OCI-LY7 (cell line): ENCODE measurements at regions not wholly inside any gene's neighbourhood (a gene's known extent, or its start where the extent isn't known, plus 50 kb on each side); places are given as distances from the start of the nearest gene placed in this dataset.

Experiments used
- BruUV-seq: library from RNA; stranded (reverse); fragments of 400-500 nt; replicated peaks from 2 replicates; lab custom pipeline; 2021; lab: Mats Ljungman, UMichigan
- CTCF ChIA-PET: fragments of 300-600 bp; sonication (Branson Sonifier 250); formaldehyde crosslinking; loops from one replicate; lab custom pipeline; 2022; ENCODE audit warnings: antibody characterized with exemption; ENCODE audit not compliant: unreplicated experiment; lab: Charles Lee
- POLR2A ChIA-PET: fragments of 300-600 bp; sonication (Branson Sonifier 250); formaldehyde crosslinking; loops from one replicate; lab custom pipeline; 2022; ENCODE audit warnings: antibody characterized with exemption; lab: Charles Lee
- DNase-seq: peaks from one replicate; pipeline ENCODE4 v3.0.0-alpha.2; 2015; ENCODE audit warnings: low spot score
- H2AFZ ChIP-seq: fragments of 200-600 bp; sonication (generic), shearing (Covaris generic); 2 replicates; pipeline ENCODE4 v1.6.1; 2014; ENCODE audit warnings: mild to moderate bottlenecking, antibody characterized with exemption, low read length, moderate library complexity
- H3K27ac ChIP-seq: fragments of 200-600 bp; sonication (generic); 2 replicates; pipeline ENCODE4 v1.5.1; 2014; ENCODE audit warnings: mixed run types, low read depth, mild to moderate bottlenecking, moderate library complexity, low read length, inconsistent platforms; ENCODE audit not compliant: poor library complexity, severe bottlenecking
- H3K36me3 ChIP-seq: fragments of 200-600 bp; sonication (generic); 2 replicates; pipeline ENCODE4 v1.6.1; 2014; ENCODE audit warnings: mild to moderate bottlenecking, antibody characterized with exemption, low read length, moderate library complexity, mixed read lengths; ENCODE audit not compliant: insufficient read depth
- H3K4me1 ChIP-seq: fragments of 200-600 bp; sonication (generic); 2 replicates; pipeline ENCODE4 v1.5.1; 2014; ENCODE audit warnings: mild to moderate bottlenecking, low read length; ENCODE audit not compliant: insufficient read depth, poor library complexity, severe bottlenecking
- H3K4me2 ChIP-seq: fragments of 200-600 bp; sonication (generic); 2 replicates; pipeline ENCODE4 v1.6.1; 2014; ENCODE audit warnings: mild to moderate bottlenecking, low read length
- H3K4me3 ChIP-seq: fragments of 200-600 bp; sonication (generic); 2 replicates; pipeline ENCODE4 v1.5.1; 2014; ENCODE audit warnings: mild to moderate bottlenecking, low read depth, low read length; ENCODE audit not compliant: poor library complexity, severe bottlenecking
- H3K79me2 ChIP-seq: fragments of 200-600 bp; sonication (generic); 2 replicates; pipeline ENCODE4 v1.6.1; 2016; ENCODE audit warnings: low read depth, mild to moderate bottlenecking, low read length, moderate library complexity, mixed read lengths; ENCODE audit not compliant: insufficient read depth
- H3K9me2 ChIP-seq: fragments of 200-600 bp; sonication (generic); 2 replicates; pipeline ENCODE4 v1.6.1; 2016; ENCODE audit warnings: mild to moderate bottlenecking, low read length, mixed read lengths; ENCODE audit not compliant: insufficient read depth
- H3K9me3 ChIP-seq: fragments of 200-600 bp; sonication (generic); 2 replicates; pipeline ENCODE4 v1.6.1; 2014; ENCODE audit warnings: mild to moderate bottlenecking, mixed run types, low read length, mixed read lengths
- H4K20me1 ChIP-seq: fragments of 200-600 bp; sonication (generic); 2 replicates; pipeline ENCODE4 v1.6.1; 2014; ENCODE audit warnings: mild to moderate bottlenecking, antibody characterized with exemption, low read length, moderate library complexity, mixed read lengths; ENCODE audit not compliant: insufficient read depth
- CTCF ChIP-seq: fragments of 200-600 bp; sonication (generic); conservative IDR thresholded peaks from 2 replicates; pipeline ENCODE4 v1.5.1; 2014; ENCODE audit warnings: mild to moderate bottlenecking, antibody characterized with exemption, low read length, moderate library complexity, mixed read lengths
- EZH2phosphoT487 ChIP-seq: fragments of 200-600 bp; sonication (generic); IDR thresholded peaks from 2 replicates; pipeline ENCODE4 v1.6.1; 2018; ENCODE audit warnings: low read depth, borderline replicate concordance, mild to moderate bottlenecking, mixed run types, antibody characterized with exemption, low read length, moderate library complexity, mixed read lengths
- intact Hi-C: fragments of 100-400 bp; cut with micrococcal nuclease; formaldehyde crosslinking; loops from one replicate; pipeline ENCODE4 v1.10.0; 2022; ENCODE audit not compliant: unreplicated experiment

GRCh38 chr11:95308512-95309035 lies 77.6 kb upstream of the SESN3 start:
- Histone ChIP-seq H3K4me1 (no peaks in the 10 kb centered on the region), H3K9me2 (no peaks in the 10 kb centered on the region), H4K20me1 (no peaks in the 10 kb centered on the region), H2AFZ (0 out of 2 replicates have a peak overlapping the region, but pooled peaks have one; percentile 10), H3K27ac (no peak overlapping the region), H3K9me3 (no peaks in the 10 kb centered on the region), H3K4me3 (no peak overlapping the region), H3K79me2 (no peaks in the 10 kb centered on the region), H3K36me3 (no peaks in the 10 kb centered on the region), H3K4me2 (no peak overlapping the region)
- intact Hi-C loops: no loop called here
- no TSS peak for BruUV-seq
- CTCF ChIA-PET: no interaction called here
- POLR2A ChIA-PET: no interaction called here
- no peak for DNase-seq
- no peak for TF ChIP-seq EZH2phosphoT487
- no peak for TF ChIP-seq CTCF

GRCh38 chr11:95307286-95307685 lies 76.3 kb upstream of the SESN3 start:
- BruUV-seq: no TSS peak
- DNase-seq: no peak
- Histone ChIP-seq H3K9me3 (no peaks in the 10 kb centered on the region), H3K9me2 (no peaks in the 10 kb centered on the region), H3K36me3 (no peaks in the 10 kb centered on the region), H3K4me1 (no peaks in the 10 kb centered on the region), H3K4me3 (no peak overlapping the region), H3K79me2 (no peaks in the 10 kb centered on the region), H4K20me1 (no peaks in the 10 kb centered on the region), H3K4me2 (no peak overlapping the region), H3K27ac (no peak overlapping the region), H2AFZ (no peak overlapping the region)
- ChIA-PET POLR2A (interaction anchor here (0.7 to 1.1 kb wide), 2 partner anchors 23 to 52 kb away, joined by 3 to 5 read pairs; no protein-coding TSS in a partner anchor), CTCF (no interaction called here)
- no peak for TF ChIP-seq EZH2phosphoT487
- TF ChIP-seq CTCF: no peak
- intact Hi-C loops: no loop called here

DNA sequence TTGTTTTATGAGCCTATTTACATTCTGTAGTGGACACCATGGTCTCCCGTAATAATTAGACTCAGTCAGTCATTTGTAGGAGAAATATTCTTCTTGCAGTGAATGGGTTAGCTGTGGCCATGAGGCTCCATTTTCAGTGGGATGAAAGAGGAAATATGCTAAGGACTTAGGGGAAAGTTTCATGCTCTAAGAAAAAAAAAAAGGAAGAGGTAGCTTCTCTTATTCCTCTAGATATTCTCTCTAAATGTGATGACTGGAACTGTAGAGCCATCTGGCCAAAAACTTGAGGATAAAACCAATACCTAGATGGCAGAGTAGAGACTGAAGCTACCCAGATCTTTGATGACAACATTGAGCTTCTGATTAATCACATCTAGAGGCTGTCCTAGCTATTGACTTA lies 75.8 kb upstream of the SESN3 start:
- intact Hi-C loops: no loop called here
- H2AFZ ChIP-seq: no peak overlapping the region
- H3K27ac ChIP-seq: no peak overlapping the region
- no peaks in the 10 kb centered on the region for H4K20me1 ChIP-seq
- no peaks in the 10 kb centered on the region for H3K9me3 ChIP-seq
- CTCF ChIA-PET: no interaction called here
- BruUV-seq: no TSS peak
- H3K4me1 ChIP-seq: no peaks in the 10 kb centered on the region
- H3K4me3 ChIP-seq: no peak overlapping the region
- no peak for DNase-seq
- no peak overlapping the region for H3K4me2 ChIP-seq
- POLR2A ChIA-PET: interaction anchor here (0.6 to 1.8 kb wide), 4 partner anchors 23 to 52 kb away, joined by 3 to 8 read pairs (median 5); no protein-coding TSS in a partner anchor
- no peaks in the 10 kb centered on the region for H3K9me2 ChIP-seq
- no peaks in the 10 kb centered on the region for H3K36me3 ChIP-seq
- TF ChIP-seq EZH2phosphoT487 (no peak), CTCF (no peak)
- H3K79me2 ChIP-seq: no peaks in the 10 kb centered on the region
